Inferior parietal cortex (tissue), 1 donor: ENCODE measurements at regions not wholly inside any gene's neighbourhood (a gene's known extent, or its start where the extent isn't known, plus 50 kb on each side); places are given as distances from the start of the nearest gene placed in this dataset.

ENCODE experiments used
- DNase-seq: peaks from one replicate; pipeline ENCODE4 v3.0.0-alpha.2; 2016; ENCODE audit errors: extremely low spot score

- no peak for DNase-seq
Observed at GRCh38 chr1:232682248-232682647, 52.3 kb upstream of the SIPA1L2 start.

DNA sequence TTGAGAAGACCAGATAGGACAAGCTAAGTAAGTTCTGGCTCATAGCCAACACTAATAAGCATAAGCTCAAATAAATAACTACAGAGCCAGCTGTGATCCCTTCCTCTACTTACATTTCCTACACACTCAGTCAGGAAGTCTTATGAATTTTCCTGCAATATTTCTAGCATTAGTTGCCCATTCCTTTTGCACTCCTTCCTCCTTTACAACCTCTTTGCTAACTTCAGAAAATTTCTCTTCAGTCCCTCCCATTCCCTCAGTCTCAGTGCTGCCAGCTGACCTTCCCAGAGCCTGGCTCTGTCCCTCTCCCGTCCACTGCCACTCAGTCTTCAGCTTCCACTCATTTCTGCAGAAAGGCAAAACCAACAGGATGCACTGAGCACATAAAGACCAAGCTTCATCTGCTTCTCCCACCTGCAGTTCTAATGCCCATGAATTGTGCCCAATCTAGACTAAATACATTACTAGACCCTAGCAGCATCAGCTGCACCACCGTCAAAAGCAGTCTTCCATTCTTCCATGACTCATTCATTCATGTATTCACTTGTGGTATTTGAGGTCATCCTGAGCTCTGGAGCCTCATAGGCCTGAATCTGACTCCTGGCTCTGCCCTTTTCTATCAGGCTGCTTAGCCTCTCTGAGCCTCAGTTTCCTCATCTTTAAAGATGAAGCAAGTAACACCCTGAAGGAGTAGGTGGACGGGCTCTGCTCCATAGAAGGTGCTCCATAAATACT lies 54.6 kb upstream of the SIPA1L2 start:
- DNase-seq: no peak

GRCh38 chr1:232686346-232686745 lies 56.4 kb upstream of the SIPA1L2 start:
- no peak for DNase-seq

- no peak for DNase-seq
Observed at GRCh38 chr1:232687304-232687703, 57.4 kb upstream of the SIPA1L2 start.

DNA sequence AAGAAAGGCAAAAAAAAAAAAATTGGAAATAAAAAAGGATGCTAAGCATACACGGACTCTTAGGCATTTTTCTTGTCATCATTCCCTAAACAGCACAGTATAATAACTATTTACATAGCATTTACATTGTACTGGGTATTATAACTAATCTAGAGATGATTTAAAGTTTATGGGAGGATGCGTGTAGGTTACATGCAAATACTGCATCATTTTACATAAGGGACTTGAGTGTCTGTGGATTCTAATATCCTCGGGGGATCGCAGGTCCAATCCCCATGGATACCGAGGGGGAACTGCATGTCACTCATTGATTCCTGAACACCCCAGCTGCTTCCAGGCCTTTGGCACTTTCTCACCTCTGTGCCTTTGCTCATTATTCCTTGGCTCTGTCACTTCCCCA lies 57.8 kb upstream of the SIPA1L2 start:
- no peak for DNase-seq

DNA sequence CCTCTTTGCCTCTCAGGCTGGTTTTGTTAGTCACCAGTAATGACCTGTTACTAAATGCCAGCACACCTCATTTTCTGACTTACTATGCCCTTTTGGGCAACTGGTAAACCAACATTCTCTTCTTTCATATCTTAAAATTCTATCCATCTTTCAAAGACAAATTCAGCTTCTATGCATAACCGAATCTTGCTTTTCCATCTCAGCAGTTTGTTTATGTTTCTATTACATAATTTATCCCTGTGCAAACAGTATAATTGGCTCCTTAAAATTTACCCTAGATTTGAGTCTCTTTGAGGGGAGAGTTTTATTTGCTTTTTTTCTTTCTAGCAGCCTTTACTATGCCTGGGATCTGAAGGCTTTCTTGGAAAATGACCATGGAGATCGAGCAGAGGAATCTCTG lies 58.5 kb upstream of the SIPA1L2 start:
- DNase-seq: no peak

DNA sequence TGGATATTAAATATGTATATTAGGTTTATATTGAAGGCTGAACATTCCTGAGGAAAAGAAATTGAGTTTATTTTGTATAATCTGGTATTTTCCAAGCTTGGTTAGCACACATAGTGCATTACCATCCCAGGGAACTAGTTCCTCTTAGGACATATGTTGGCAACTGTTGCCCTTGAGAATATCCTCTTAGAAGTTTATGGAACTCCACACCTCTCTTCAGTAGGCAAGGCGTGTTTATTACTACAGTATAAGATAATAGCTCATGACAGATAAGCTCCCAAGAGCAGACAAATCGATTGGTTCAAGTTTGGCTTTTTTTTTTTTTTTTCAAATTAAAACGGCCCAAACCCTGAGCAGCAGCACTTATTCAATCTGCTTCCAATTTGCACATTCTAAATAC lies 59.8 kb upstream of the SIPA1L2 start:
- no peak for DNase-seq

GRCh38 chr1:232690285-232690935 lies 60.5 kb upstream of the SIPA1L2 start:
- DNase-seq: no peak

DNA sequence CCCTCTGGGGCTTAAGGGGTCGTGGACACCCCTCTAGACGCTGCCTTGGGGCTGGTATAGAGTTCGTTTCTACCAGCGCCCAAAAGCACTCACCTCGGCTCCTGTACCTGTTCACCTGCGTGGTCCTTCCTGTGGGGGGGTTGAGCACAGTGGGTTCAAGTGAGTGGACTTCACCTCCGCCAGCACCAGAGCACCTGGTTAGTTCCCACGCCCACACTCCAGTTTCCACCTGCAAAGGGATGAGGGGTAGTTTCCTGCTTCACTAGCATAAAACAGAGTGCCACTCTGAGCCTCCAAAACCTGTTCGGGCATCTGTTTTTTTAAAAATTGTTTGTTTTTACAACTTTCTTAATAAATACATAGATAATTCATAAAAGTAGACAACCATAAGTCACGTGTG lies 64.5 kb upstream of the SIPA1L2 start:
- DNase-seq: no peak

DNA sequence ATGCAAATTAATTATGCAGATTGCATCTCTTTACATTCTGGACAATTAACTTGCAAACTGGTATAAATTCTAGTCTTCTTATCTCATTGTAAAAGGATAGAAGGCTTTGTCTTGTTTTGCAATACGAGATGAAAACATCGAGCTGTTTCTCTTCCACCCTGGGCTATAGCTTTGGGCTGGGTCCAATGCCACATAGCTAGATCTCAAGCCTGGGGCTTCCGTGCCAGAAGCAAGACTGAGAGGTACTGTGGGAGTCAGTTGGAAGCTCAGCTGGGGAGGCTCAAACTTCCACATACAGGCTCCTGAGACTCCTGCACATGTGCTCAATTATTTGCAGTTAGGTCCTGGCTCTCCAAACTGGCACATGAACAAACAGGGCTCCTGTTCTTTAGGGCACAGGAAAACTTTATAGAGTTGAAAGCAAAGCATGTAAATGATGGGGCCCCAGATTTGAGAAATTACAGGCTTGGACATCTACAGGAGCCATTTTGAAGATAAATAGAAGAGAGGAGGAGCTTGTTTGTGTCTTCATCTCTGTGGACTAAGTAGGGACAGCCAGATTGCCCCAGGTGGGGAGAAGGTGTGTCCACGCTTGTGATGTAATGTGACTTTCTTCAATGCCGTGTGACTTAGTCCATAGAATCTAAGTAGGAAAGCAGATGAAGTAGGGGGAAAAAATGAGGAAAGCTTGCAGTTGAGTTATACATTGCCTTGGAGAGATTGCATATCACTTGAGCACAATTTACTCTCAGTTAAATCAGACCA lies 65.9 kb upstream of the SIPA1L2 start:
- no peak for DNase-seq

- DNase-seq: no peak
Observed at GRCh38 chr1:232696466-232696865, 66.5 kb upstream of the SIPA1L2 start.

DNA sequence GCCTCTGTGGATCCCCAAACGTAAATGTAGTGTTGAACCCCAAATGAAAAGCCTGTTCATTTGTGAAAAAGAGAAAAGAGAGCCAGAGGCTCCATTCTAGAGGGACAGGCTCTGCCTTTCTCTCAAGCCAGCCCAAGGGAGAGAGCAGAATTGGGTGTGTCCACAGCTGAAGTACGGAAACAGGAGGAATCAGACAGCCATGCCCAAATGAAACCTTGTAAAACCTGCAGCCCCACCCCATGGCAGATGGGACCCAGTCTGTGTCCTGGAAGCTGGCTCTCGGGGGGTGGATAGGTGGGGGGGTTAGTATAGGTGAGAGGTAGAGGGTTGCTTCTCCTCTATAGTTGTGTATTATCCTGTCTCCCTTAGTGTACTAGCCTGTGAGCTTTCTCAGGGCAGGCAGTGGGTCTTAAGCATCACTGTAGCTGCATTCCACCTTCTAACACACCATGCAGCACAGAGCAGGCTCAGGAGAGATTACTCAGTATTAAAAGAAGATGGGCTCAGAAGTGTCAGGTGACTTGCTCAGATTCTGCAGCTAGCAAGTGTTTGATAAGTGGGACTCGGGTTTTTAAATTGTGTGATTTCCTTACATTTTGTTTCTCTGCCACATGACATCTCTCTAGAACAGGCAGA lies 67.4 kb upstream of the SIPA1L2 start:
- no peak for DNase-seq

GRCh38 chr1:232699814-232700213 lies 69.9 kb upstream of the SIPA1L2 start:
- DNase-seq: no peak

- DNase-seq: no peak
Observed at GRCh38 chr1:232702911-232703310, 73.0 kb upstream of the SIPA1L2 start.

- peak; percentile 11 for DNase-seq
Observed at GRCh38 chr1:232704256-232704655, 74.3 kb upstream of the SIPA1L2 start.

DNA sequence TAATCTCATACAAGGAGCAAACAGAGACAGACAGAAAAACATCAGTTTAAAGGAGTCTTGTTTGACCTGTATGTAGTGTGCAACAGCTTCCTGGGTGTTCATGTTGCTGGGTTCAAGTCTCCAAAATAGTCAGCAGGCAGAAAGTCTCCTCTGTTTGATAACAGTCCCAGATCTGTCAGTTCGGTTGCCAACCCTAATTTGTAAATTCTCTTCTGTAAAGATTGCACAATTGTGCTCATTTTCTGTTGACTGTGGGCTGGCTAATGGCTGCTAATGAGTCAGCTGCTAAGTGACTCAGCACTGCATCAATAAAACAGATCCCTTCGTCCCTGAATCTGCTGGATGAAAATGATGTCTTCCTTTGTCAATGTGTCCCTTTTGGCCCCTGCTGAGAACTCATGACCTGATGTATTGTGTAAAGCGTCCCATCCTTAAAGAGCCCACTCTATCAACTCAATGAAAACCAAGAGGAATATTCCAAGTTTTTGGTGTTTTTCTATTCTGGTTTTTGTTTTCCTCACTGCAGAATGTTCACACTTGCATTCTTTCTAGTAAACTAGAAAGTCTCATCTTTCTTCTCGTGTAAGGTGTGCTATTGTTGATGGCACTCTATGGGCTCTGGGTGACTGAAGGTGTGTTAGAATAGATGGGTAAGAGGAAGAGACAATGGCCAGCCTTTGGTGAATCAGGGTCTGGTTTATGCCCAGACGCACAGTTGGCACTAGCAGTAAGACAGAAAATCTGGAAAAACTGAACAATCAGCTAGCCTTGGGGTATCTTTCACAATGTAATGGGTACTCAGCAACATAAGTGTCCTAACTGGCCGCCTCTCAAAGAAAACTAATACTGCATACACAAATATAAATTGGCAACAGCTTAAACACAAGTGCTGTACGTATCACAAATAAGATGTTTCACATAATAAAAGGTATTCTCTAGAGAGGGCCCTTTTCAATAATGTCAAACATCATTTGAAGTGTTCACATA lies 75.1 kb upstream of the SIPA1L2 start:
- DNase-seq: peak; percentile 76

DNA sequence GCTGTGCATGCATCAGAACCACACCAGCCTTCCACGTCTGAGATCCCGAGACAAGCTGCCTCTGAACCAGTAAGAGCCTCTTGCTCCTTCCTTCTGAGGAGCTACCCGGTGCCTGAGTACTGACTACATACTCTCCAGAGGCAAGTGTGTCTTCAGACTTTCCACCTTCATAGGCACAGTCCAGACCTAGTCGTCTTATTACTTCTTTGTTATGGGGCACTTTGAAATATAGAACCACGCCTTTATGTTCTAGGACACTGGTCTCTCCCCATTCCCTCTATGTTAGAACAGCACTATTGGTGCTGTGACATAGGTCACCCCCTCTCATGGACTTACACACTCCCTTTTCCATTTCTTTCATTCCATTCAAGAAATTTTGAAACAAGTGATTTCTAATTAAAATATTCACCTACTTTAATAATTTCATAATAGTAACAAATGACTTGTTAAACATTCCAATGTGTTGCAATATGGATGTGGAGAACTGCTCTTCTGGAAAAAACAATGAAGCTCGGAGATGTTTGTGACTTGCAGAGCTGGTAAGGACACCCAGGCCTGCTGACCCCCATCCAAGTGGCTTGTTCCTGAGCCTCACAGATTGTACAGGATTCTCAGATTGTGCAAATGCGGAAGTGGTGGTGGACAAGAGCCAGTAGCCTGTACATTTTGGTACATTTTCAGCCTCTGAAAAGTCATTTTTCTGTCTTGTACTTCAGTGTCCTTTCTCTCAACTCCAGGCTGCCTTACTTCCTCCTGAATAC lies 76.1 kb upstream of the SIPA1L2 start:
- DNase-seq: no peak

DNA sequence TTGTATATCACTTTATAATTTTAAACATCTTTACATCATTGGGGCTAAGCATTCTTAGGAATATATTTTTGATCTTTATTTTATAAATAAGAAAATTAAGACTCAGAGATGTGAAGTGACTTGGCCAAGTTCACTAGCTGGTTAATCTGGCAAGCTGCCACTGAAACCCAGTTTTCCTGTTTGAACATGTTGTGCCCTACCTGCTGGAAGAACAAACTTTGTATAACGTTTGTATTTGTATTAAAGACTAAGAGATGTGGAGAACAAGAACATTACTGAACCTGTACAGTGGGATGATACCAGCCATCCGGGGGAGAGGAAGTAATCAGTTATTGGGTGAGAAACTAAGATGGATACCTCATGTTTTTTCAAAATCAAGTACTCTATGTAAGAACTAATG lies 77.2 kb upstream of the SIPA1L2 start:
- DNase-seq: no peak

DNA sequence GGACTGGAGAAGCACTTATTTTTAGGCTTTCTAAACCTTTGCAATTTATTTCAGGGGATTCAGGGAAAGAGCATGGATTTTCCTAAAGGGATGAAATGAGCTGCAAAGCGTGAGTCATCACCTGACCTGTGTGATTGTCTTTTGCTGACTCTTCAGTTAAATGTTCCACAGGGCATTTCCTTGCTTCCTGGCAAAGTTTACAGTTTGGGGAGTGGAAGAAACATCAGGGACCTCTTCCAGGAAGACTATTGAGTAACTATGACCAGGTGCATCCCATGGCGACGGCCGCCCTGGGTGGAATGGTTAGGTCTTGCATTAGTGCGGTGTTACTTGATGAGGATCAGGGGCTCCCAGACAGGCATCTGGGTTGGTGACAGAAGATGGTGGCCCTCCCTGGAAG lies 79.5 kb upstream of the SIPA1L2 start:
- DNase-seq: no peak

GRCh38 chr1:232711996-232712395 lies 82.1 kb upstream of the SIPA1L2 start:
- DNase-seq: no peak
